ENCODE measurements at regions not wholly inside any gene's neighbourhood (a gene's known extent, or its start where the extent isn't known, plus 50 kb on each side); places are given as distances from the start of the nearest gene placed in this dataset.

GRCh38 chr13:106797081-106797640 is 229.2 kb upstream of the ARGLU1 start:
- TF ChIP-seq CTCF (IDR thresholded peaks at IDR 0.05) (no peak), POLR2A (IDR thresholded peaks at IDR 0.05) (no peak)
